HG03159 (cell line): ENCODE measurements at regions not wholly inside any gene's neighbourhood (a gene's known extent, or its start where the extent isn't known, plus 50 kb on each side); places are given as distances from the start of the nearest gene placed in this dataset.
A peak's percentile ranks its signal among the peaks of the same experiment; 100 is the strongest.
"Not testable (repeated sequence)": the region's sequence is repeated elsewhere in the genome, so short reads cannot be mapped to it uniquely, and the experiment has no call there.

Experiments
- ATAC-seq: cut with Tn5 transposase; IDR thresholded peaks from one replicate; pipeline ENCODE4 v1.9.1; 2021; ENCODE audit warnings: mild to moderate bottlenecking, moderate library complexity; ENCODE audit not compliant: unreplicated experiment

GRCh38 chrX:27404366-27404765 lies 58.8 kb downstream of the PPP4R3C start:
- ATAC-seq = no peak

GRCh38 chrX:27399146-27399456 lies 64.0 kb downstream of the PPP4R3C start:
- no peak for ATAC-seq

DNA sequence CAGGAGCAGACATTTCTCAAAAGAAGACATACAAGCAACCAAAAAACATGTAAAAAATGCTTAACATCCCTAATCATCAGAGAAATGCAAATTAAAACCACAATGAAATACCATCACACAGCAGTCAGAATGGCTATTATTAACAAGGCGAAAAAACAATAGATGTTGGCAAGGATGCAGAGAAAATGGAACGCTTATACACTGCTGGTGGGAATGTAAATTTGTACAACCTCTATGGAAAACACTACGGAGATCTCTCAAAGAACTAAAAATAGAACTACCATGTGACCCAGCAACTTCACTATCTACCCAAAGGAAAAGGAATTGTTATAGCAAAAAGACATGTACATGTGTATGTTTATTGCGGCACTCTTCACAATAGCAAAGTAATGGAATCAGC lies 71.5 kb downstream of the PPP4R3C start:
- ATAC-seq = no peak

GRCh38 chrX:27381419-27381818 lies 81.7 kb downstream of the PPP4R3C start:
- no peak for ATAC-seq

GRCh38 chrX:27380163-27380845 lies 82.8 kb downstream of the PPP4R3C start:
- ATAC-seq = no peak

GRCh38 chrX:27354021-27354420 lies 109.1 kb downstream of the PPP4R3C start:
- no peak for ATAC-seq

DNA sequence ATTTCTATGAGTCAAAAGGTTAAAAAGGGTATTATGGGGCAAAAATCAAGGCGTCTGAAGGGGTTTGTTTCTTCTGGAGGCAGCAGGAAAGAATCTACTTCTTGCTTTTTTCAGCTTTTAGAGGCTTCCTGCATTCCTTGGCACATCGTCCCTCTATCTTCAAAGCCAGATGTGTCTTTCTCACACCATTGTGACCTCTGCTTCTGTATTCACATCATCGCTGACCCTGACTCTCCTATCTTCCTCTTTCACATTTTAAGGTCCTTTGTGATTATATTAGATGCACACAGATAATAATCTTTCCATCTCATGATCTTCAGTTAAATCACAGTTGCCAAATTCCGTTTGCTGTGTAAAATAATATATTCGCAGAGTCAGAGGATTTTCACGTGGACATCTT lies 112.7 kb downstream of the PPP4R3C start:
- ATAC-seq = no peak

GRCh38 chrX:27336466-27337091 lies 126.6 kb downstream of the PPP4R3C start:
- peak; percentile 80 for ATAC-seq

- ATAC-seq = no peak
Observed at GRCh38 chrX:27321632-27322031, 141.5 kb downstream of the PPP4R3C start.

DNA sequence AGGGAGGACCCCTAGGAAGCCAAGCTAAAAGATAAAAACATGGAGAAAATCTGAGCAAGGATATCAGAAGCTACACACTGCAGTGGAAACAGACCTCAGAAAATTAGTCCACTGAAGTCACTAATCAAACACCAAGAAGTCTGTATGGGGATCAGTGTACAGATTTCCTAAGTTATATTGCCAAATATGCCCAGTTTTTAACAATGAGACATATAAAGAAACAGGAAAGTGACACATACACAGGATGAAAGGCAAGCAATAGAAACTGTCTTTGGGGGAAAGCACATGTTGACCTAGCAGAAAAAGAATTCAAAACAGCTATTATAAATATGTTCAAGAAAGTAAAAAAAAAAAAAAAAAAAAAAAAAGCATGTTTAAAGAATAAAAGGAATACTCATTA lies 153.7 kb downstream of the PPP4R3C start:
- ATAC-seq = no peak

- no peak for ATAC-seq
Observed at GRCh38 chrX:27307546-27307945, 155.6 kb downstream of the PPP4R3C start.

DNA sequence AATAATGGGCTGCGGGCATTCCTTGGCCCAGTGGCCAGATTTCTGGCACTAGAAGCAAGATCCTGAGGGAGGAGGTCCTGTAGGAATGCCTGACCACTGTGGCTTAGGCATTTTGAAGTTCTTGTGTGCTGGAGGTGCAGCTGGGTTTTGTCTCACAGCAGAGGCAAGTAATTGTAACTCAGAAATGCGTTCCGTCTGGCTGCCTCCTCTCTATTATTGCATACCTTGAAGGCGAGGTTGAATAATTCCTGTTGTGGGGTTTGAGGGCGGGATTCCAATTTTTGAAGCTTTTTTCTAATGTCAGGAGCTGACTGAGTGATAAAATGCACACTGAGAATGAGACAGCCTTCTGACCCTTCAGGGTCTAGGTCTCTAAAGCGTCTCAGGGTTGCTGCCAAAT lies 170.6 kb downstream of the PPP4R3C start:
- ATAC-seq = not testable (repeated sequence)

GRCh38 chrX:27276751-27277150 lies 186.4 kb downstream of the PPP4R3C start:
- no peak for ATAC-seq

DNA sequence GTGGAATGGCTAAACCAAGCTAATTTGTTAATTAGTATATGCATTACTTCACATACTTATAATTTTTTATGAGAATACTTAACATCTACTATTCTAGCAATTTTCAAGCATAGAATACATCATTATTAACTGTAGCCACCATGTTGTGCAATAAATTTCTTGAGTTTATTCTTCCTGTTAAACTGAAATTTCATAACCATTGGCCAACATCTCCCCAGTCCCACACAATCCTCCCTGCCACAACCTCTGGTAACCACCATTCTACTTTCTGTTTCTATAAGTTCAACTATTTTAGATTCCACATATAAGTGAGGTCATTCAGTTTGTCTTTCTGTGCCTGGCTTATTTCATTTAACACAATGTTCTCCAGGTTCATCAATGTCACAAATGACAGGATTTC lies 208.5 kb downstream of the PPP4R3C start:
- no peak for ATAC-seq

DNA sequence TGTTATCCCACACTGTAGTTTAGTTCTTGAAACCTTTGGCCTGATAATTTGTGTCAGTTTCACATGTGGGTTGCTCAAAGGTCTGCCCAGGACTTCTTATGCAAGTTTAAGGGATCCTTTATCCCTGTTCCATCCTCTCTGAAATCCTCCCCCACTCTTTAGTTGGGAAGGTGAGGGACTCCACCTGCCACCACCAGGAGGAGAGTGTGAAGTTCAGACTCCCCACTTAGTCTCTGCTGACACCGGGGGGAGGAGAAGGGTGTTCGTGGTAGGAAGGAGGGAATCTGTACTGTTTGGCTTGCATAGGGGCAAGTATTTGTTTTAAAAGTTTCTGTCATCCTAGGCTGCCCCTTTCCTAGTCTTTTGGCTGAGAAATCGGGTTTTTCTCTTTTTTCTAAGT lies 211.8 kb downstream of the PPP4R3C start:
- no peak for ATAC-seq

GRCh38 chrX:27242581-27242980 lies 220.6 kb downstream of the PPP4R3C start:
- ATAC-seq = no peak

DNA sequence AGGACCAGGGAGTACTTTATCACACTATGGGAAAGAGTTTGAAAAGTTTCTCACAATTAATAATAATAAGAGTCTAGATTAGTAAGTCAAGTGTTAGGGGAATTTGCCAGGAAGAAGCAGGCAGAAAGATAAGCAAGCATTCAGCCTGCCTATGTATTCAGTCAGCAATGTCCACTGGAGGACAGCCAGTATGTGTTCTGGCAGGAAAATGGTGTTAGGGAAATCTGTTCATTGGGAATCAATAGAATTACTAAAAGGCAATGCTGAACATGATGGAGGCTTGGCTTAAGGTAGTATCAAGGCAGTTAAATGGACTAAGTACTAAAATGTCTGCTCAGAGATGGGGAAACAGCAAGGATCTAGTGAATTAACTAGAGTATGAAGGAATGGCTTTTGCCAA lies 221.2 kb downstream of the PPP4R3C start:
- no peak for ATAC-seq

GRCh38 chrX:27240042-27240441 lies 223.1 kb downstream of the PPP4R3C start:
- ATAC-seq = not testable (repeated sequence)

DNA sequence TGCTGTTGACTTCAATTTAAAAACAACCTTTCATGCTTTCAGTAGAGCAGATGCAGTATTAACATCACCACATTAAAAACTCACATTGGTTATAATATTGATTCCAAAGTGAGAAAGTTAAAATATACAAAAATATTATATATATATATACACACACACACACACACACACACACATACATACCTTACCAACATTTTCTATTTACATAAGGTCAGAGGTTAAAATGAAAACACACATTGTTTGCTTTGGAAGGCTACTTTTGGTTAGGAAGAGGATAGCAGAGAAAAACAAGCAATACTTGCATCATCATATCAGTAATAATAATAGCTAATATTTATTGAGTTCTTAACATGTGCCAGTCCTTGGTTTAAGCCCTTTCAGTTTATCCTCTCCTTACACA lies 226.5 kb downstream of the PPP4R3C start:
- no peak for ATAC-seq

- ATAC-seq = no peak
Observed at GRCh38 chrX:27229721-27230120, 233.4 kb downstream of the PPP4R3C start.

GRCh38 chrX:27222661-27223060 lies 240.5 kb downstream of the PPP4R3C start:
- no peak for ATAC-seq

- ATAC-seq = peak; percentile 79
Observed at GRCh38 chrX:27186671-27187070, 276.5 kb downstream of the PPP4R3C start.

- no peak for ATAC-seq
Observed at GRCh38 chrX:27163236-27163635, 299.9 kb downstream of the PPP4R3C start.
